H9 (cell line): ENCODE measurements at regions not wholly inside any gene's neighbourhood (a gene's known extent, or its start where the extent isn't known, plus 50 kb on each side); places are given as distances from the start of the nearest gene placed in this dataset.

ENCODE experiments used
- DNase-seq: peaks from one replicate; pipeline ENCODE4 v3.0.0-alpha.2; 2017
- H2AFZ ChIP-seq: one replicate; pipeline ENCODE4 v1.6.1; 2013; ENCODE audit warnings: mild to moderate bottlenecking, low read length, control low read depth, moderate library complexity
- H2AK5ac ChIP-seq: 2 replicates; pipeline ENCODE4 v1.6.1; 2013; ENCODE audit warnings: low read length, control low read depth, mixed read lengths; ENCODE audit not compliant: insufficient read length
- H2BK120ac ChIP-seq: one replicate; pipeline ENCODE4 v1.6.1; 2013; ENCODE audit warnings: low read depth, mild to moderate bottlenecking, low read length, control low read depth, inconsistent platforms; ENCODE audit not compliant: poor library complexity, severe bottlenecking
- H2BK12ac ChIP-seq: 2 replicates; pipeline ENCODE4 v1.6.1; 2013; ENCODE audit warnings: low read length, control low read depth, mixed read lengths, low read depth; ENCODE audit not compliant: insufficient read length
- H2BK15ac ChIP-seq: 2 replicates; pipeline ENCODE4 v1.6.1; 2013; ENCODE audit warnings: low read depth, low read length, control low read depth
- H2BK20ac ChIP-seq: one replicate; pipeline ENCODE4 v1.6.1; 2013; ENCODE audit warnings: low read depth, mild to moderate bottlenecking, low read length, control low read depth, inconsistent platforms; ENCODE audit not compliant: poor library complexity, severe bottlenecking
- H2BK5ac ChIP-seq: 2 replicates; pipeline ENCODE4 v1.6.1; 2013; ENCODE audit warnings: low read length, control low read depth, mixed read lengths; ENCODE audit not compliant: insufficient read length
- H3K14ac ChIP-seq: 2 replicates; pipeline ENCODE4 v1.6.1; 2013; ENCODE audit warnings: low read length, control low read depth; ENCODE audit not compliant: insufficient read depth
- H3K18ac ChIP-seq: 2 replicates; pipeline ENCODE4 v1.6.1; 2013; ENCODE audit warnings: low read depth, mild to moderate bottlenecking, mixed read lengths, low read length, control low read depth; ENCODE audit not compliant: insufficient read length
- H3K23ac ChIP-seq: 2 replicates; pipeline ENCODE4 v1.6.1; 2013; ENCODE audit warnings: low read length, control low read depth, mixed read lengths, low read depth; ENCODE audit not compliant: insufficient read length
- H3K23me2 ChIP-seq: 2 replicates; pipeline ENCODE4 v1.6.1; 2013; ENCODE audit warnings: low read depth, mild to moderate bottlenecking, mixed read lengths, low read length, control low read depth; ENCODE audit not compliant: insufficient read length, poor library complexity, severe bottlenecking
- H3K27ac ChIP-seq: 2 replicates; pipeline ENCODE4 v1.5.1; 2013; ENCODE audit warnings: low read length, control low read depth, mixed read lengths, low read depth; ENCODE audit not compliant: insufficient read length
- H3K27me3 ChIP-seq: 2 replicates; pipeline ENCODE4 v1.6.1; 2013; ENCODE audit warnings: low read length, control low read depth, inconsistent platforms; ENCODE audit not compliant: insufficient read depth
- H3K4ac ChIP-seq: 2 replicates; pipeline ENCODE4 v1.6.1; 2013; ENCODE audit warnings: low read depth, mild to moderate bottlenecking, control low read depth, inconsistent platforms, low read length, moderate library complexity
- H3K4me1 ChIP-seq: 2 replicates; pipeline ENCODE4 v1.6.1; 2013; ENCODE audit warnings: low read length, control low read depth, inconsistent platforms; ENCODE audit not compliant: insufficient read depth
- H3K4me2 ChIP-seq: 2 replicates; pipeline ENCODE4 v1.6.1; 2013; ENCODE audit warnings: low read length, control low read depth, mixed read lengths; ENCODE audit not compliant: insufficient read length, insufficient read depth
- H3K56ac ChIP-seq: 2 replicates; pipeline ENCODE4 v1.6.1; 2013; ENCODE audit warnings: low read depth, mild to moderate bottlenecking, mixed read lengths, low read length, control low read depth; ENCODE audit not compliant: insufficient read length
- H3K79me1 ChIP-seq: 2 replicates; pipeline ENCODE4 v1.6.1; 2013; ENCODE audit warnings: low read depth, mild to moderate bottlenecking, moderate library complexity, low read length, control low read depth, inconsistent platforms; ENCODE audit not compliant: insufficient read depth, poor library complexity, severe bottlenecking
- H3K79me2 ChIP-seq: 2 replicates; pipeline ENCODE4 v1.6.1; 2013; ENCODE audit warnings: low read length, control low read depth, inconsistent platforms; ENCODE audit not compliant: insufficient read depth
- H3K9ac ChIP-seq: 2 replicates; pipeline ENCODE4 v1.6.1; 2013; ENCODE audit warnings: low read length, control low read depth, mixed read lengths; ENCODE audit not compliant: insufficient read length; ENCODE audit errors: extremely low read depth
- H3K9me3 ChIP-seq: one replicate; pipeline ENCODE4 v1.6.1; 2013; ENCODE audit warnings: low read depth, low read length, inconsistent platforms; ENCODE audit not compliant: control insufficient read depth
- H3T11ph ChIP-seq: one replicate; pipeline ENCODE4 v1.6.1; 2013; ENCODE audit warnings: mild to moderate bottlenecking, low read length, control low read depth, inconsistent platforms
- H4K20me1 ChIP-seq: one replicate; pipeline ENCODE4 v1.6.1; 2013; ENCODE audit not compliant: control insufficient read depth, insufficient read length, insufficient read depth
- H4K5ac ChIP-seq: 2 replicates; pipeline ENCODE4 v1.6.1; 2013; ENCODE audit warnings: low read depth, mild to moderate bottlenecking, mixed read lengths, low read length, control low read depth; ENCODE audit not compliant: insufficient read length
- H4K8ac ChIP-seq: replicated peaks from 2 replicates; pipeline ENCODE4 v1.6.1; 2013; ENCODE audit warnings: low read length, control low read depth, mixed read lengths, low read depth; ENCODE audit not compliant: insufficient read length
- H4K91ac ChIP-seq: 2 replicates; pipeline ENCODE4 v1.6.1; 2013; ENCODE audit warnings: low read depth, mild to moderate bottlenecking, moderate library complexity, mixed read lengths, low read length, control low read depth; ENCODE audit not compliant: insufficient read length
- H3K27ac Mint-ChIP-seq, 3 experiments: 2 replicates in 2 of 3; 3 replicates in 1 of 3; pipeline ENCODE4 v1.8.0; 2020 to 2021; ENCODE audit warnings: mixed read lengths in 3 of 3, mild to moderate bottlenecking in 1 of 3, moderate library complexity in 1 of 3
- H3K27me3 Mint-ChIP-seq: 2 replicates; pipeline ENCODE4 v1.8.0; 2021; ENCODE audit warnings: low read depth, mild to moderate bottlenecking, moderate library complexity, mixed read lengths
- H3K36me3 Mint-ChIP-seq, 3 experiments: 2 replicates in 2 of 3; 3 replicates in 1 of 3; pipeline ENCODE4 v1.8.0; 2020 to 2021; ENCODE audit warnings: low read depth in 3 of 3, mixed read lengths in 3 of 3; ENCODE audit not compliant: insufficient read depth in 1 of 3
- H3K4me1 Mint-ChIP-seq, 2 experiments: 2 replicates each; pipeline ENCODE4 v1.8.0; 2020; ENCODE audit warnings: mixed read lengths in 2 of 2
- H3K4me3 Mint-ChIP-seq, 2 experiments: 2 replicates in 1 of 2; 3 replicates in 1 of 2; pipeline ENCODE4 v1.8.0; 2020 to 2021; ENCODE audit warnings: mild to moderate bottlenecking in 2 of 2, mixed read lengths in 2 of 2, moderate library complexity in 1 of 2
- H3K9me3 Mint-ChIP-seq, 2 experiments: 2 replicates in 1 of 2; 3 replicates in 1 of 2; pipeline ENCODE4 v1.8.0; 2020; ENCODE audit warnings: mild to moderate bottlenecking in 2 of 2, mixed read lengths in 2 of 2, moderate library complexity in 1 of 2
- CTCF ChIP-seq: fragments of 200-600 bp; sonication (generic); conservative IDR thresholded peaks from 3 replicates; pipeline ENCODE4 v1.8.0; 2021; ENCODE audit warnings: antibody characterized with exemption, mild to moderate bottlenecking
- WGBS: extraction: QIAGEN DNeasy Blood & Tissue Kit; methylation state at CpG from one replicate; pipeline ENCODE4 v1.1.7; 2013; ENCODE audit warnings: missing lambda C conversion rate, low lambda C conversion rate, mixed read lengths; ENCODE audit not compliant: insufficient read length; ENCODE audit errors: extremely low coverage; 5-methylcytosine and 5-hydroxymethylcytosine counted together

DNA sequence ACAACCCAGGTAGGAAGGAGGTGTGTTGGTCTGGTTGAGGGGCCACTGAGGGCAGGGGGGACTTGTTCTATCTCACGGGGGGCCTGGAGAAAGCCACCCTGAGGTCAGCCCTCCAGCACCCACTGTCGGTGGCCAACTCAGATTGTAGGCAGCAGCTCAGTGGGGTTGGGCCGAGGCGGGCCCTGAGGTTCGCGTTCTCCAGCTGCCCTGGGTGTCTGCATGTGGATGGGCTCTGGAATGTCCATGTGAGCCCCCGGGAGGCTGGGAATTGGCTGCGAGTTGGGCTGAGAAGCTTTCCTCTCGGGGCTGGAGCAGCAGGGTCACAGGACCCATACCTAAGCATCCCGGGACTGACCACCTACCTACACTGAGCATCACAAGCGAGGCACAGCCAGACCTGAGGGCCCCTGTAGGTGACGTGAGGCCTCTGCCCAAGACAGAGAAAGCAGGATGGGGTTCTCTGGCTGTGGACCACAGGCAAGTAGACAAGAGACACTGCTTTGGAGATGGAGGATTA is 70.3 kb upstream of the HAAO start:
- no peak for DNase-seq
- Mint-ChIP-seq H3K27me3 (no peaks in the 10 kb centered on the region), H3K4me1 (peaks cover 0 to 11% of the 10 kb centered on the region in 2 experiments), H3K27ac (peak overlapping the region in 1 of 3 experiments; percentile 68; a peak in 2 of 7 replicates), H3K9me3 (peaks cover under 1 to 1% of the 10 kb centered on the region in 2 experiments; a peak in 3 of 5 replicates), H3K4me3 (no peak overlapping the region), H3K36me3 (peaks cover 0 to under 1% (median 0%) of the 10 kb centered on the region in 3 experiments; a peak in 1 of 7 replicates)
- no peak overlapping the region for H2AK5ac ChIP-seq
- H3K79me1 ChIP-seq = no peaks in the 10 kb centered on the region
- H4K5ac ChIP-seq = no peak overlapping the region
- H3K18ac ChIP-seq = no peak overlapping the region
- no peaks in the 10 kb centered on the region for H4K20me1 ChIP-seq
- H2AFZ ChIP-seq = no peak overlapping the region
- TF ChIP-seq CTCF = no peak
- H3K14ac ChIP-seq = no peak overlapping the region
- H3K23me2 ChIP-seq = no peaks in the 10 kb centered on the region
- no CpG with 5 or more reads among the region's 12 CpGs for WGBS
- no peaks in the 10 kb centered on the region for H3K79me2 ChIP-seq
- H3K4me1 ChIP-seq = no peaks in the 10 kb centered on the region
- H3K27me3 ChIP-seq = no peaks in the 10 kb centered on the region
- H2BK15ac ChIP-seq = no peak overlapping the region
- no peak overlapping the region for H3T11ph ChIP-seq
- no peak overlapping the region for H3K23ac ChIP-seq
- no peak overlapping the region for H3K4ac ChIP-seq
- H3K4me2 ChIP-seq = no peak overlapping the region
- H3K56ac ChIP-seq = no peak overlapping the region
- no peak overlapping the region for H2BK5ac ChIP-seq
- no peak overlapping the region for H4K8ac ChIP-seq
- H3K9me3 ChIP-seq = no peaks in the 10 kb centered on the region
- no peak overlapping the region for H2BK20ac ChIP-seq
- H2BK12ac ChIP-seq = no peak overlapping the region
- no peak overlapping the region for H3K9ac ChIP-seq
- H3K27ac ChIP-seq = no peak overlapping the region
- no peak overlapping the region for H4K91ac ChIP-seq
- no peak overlapping the region for H2BK120ac ChIP-seq
